Germinal center (tissue), 1 donor: ENCODE measurements at regions not wholly inside any gene's neighbourhood (a gene's known extent, or its start where the extent isn't known, plus 50 kb on each side); places are given as distances from the start of the nearest gene placed in this dataset.
"Not testable (repeated sequence)": the region's sequence is repeated elsewhere in the genome, so short reads cannot be mapped to it uniquely, and the experiment has no call there.

Experiments used
- DNase-seq: peaks from one replicate; pipeline ENCODE4 v3.0.0; 2012; ENCODE audit warnings: mixed read lengths, low spot score

DNA sequence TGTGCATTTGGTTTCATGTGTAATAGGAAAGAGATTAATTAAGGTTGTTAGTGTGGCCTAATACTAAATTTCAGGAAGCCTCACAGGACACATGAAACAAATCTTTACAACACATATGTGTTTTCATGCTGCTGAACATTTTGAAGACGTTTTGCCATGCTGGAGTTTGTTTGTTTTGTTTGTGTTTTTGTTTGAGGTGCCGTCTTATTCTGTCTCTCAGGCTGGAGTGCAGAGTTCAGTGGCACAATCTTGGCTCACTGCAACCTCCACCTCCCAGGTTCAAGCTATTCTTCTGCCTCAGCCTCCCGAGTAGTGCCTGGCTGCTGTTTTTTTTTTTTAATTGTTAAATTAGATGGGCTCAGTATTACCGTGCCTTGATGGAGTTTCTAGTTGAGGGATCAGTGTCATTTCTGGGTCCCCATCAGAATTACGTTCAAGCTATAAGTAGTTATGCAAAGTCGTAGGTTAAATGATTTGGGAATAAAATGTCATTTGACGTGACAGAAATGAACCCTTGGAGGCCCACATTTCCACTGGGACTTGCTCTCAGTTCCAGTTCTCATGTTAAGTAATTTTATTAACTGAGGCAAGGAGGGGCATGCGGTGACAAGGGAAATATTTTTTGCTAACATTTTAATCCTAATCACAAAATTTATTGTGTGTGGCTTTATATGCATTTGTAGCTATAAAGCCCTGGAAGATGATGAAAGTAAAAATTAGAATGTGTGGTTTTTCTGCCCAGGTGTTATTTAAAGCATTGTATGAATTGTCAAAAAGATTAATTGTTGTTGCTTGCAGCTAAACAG is 196.9 kb downstream of the TM9SF2 start:
- no peak for DNase-seq

DNA sequence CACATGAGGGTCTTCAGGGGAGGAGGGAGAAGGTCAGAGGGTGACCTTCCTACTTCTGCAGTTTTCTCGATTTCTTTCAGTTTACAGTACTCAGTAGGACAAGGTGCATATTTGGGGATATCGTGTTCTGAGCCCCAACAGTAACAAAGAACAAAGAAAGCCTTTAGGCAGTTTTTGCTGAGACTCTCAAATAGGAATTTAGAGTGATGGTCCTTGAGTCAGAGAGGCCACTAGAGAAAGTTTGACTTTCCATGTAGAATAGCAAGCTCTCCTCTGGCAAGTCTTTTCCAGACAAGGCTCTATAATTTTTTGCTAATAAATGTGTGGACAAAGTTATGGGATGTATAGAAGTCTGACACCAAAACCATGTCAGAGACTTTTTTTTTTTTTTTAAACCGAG is 194.6 kb downstream of the TM9SF2 start:
- no peak for DNase-seq

DNA sequence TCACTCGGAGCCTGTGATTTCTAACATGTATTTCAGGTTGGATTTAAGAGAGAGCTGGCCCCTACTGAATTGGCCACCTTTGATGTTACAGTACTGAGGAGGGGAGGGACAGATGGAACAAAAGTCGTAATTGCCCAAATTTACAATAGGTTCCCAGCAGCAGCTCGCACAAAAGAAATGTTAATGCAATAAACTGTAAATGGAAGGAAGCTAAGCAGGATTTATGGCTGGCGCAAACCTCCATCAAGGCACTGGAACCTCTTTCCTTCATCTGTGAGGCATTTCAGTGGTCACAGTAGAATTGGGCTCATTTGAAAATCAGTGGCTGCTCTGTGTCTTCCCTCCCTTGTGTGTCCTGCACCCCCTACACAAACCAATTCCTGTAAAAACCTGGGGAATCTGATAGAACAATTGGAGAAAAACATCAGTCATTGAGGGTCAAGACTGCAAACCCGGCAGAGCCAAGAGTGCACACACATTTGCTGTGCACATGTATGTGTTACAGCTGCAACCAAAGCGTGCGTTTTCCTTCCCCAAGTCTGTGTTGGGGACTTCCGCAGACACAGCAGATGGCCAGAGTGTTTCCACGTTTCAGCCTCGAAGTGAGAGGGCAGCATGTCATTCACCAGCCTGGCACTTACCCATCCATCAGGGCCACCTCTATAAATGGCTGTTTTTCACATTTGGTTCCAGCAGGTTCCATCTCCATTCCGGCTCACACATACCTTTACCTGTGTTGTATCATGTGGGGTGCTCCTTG is 192.8 kb downstream of the TM9SF2 start:
- DNase-seq: no peak

DNA sequence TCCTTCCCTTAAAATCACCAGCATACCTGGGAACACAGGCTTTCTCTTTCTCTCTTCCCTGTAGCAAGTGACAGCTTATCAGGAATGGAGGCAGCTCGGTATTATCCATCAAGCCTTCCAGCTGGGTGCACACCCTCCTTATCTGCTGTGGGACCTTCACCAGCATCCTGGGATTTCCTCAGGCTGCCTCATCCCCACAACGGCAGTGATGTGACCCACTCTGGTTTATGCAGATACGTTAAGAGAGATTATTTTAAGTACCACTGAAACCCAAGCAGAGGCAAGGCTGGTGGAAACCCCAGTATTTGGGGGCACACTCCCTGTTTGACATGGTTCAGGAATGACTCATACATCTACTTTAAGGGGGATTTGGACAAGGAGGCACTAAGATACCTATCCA is 192.1 kb downstream of the TM9SF2 start:
- no peak for DNase-seq

DNA sequence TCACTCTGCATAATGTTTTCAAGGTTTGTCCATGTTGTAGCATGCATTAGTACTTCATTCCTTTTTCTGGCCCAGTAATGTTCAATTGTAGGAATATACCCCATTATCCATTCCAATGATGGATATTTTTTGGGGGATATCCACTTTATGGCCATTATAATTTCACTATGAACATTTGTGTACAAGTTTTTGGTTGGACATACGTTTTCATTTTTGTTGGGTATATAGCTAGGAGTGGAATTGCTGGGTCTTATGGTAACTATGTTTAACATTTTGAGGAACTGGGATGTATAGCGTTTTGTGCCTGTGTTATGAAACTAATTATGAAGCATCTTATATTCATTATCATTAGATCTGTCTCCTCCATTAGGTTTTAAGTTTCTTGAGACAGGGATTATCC is 191.6 kb downstream of the TM9SF2 start:
- DNase-seq: no peak

DNA sequence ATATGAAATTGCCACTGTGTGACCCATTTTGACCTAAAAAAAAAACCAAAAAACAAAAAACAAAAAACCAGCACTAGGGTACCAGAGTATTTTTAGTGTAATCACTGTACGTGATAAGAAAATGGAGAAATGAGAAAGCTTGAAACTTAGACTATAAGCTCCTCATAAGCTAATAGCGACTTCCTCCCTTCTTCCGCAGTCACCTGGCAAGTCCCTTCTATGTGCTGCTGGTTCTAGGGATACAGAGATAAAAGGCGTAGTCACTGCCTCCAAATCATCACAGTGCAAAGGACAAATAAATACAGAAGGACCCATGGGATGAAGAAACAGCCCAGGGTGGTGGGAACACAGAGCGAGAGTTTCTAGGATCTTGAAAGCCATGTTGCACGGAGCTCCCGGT is 190.3 kb downstream of the TM9SF2 start:
- DNase-seq: no peak

DNA sequence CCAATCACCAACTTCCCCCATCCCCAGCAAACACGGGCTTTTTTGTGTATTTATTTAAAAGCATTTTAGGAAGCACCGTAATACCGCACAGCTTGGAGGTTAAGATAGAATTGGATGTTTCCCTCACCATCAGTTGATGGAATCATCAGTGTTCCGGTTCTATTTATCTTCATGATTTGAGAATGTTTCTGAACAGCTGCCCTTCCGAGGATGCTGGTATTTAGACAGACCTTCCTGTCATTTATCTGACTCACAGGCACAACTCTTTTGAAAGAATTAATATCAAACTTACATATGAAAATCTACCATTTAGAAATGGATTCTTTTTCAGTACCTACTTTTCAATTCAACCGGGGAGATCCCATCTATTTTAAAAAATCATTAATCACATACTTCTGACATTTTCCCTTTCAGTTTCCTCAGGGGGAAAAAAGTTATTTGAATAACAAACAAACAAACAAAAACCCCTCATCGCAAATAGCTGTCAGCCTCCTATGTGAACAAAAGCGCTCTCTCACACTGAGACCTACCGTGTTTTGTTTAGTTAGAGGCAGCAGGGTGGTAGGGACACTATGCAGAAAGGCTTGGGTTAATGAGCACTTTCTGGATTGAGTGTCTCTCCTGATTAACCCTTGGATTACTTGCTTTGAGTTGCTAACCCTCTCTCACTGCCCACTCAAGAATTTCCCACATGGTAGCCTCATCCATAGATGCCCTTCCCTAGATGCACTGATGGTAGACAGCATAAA is 189.3 kb downstream of the TM9SF2 start:
- DNase-seq: no peak

DNA sequence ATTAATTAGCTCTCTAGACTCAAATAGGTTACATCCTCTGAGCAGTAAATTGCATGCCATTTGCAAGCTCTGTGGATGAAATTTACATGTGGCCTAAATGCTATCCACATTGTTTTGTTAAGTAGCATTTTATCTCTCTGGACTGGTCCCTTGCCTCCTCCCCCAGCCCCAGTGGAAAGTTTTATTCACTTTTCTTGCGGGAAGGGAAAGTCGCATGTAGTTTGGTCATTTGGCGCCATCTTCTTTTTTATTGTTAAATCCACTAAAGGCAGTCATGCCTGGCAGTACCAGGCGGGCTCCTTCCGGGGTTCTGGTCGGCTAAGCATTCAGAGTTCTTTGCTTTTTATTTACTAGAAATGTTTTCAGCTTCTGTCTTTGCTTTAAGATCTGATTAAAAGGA is 188.7 kb downstream of the TM9SF2 start:
- DNase-seq: no peak

DNA sequence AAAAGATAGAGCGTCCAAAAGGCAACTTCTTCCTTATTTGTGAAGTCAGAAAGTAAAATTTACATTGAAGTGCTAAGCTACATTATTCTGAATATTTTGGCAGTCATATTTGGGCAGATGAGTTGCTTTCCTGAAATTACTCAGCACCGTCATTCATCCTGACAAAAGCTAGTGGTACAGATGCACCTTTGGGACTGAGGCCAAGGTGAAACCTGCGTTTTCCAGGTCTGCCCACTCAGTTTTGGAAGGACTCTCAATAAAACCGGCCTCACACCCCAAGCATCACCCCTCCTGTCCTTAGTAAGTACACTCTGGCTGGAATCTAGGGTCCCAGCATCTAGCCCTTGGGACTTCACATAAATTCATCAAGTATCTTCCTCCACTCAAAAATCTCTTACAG is 187.5 kb downstream of the TM9SF2 start:
- DNase-seq: no peak

DNA sequence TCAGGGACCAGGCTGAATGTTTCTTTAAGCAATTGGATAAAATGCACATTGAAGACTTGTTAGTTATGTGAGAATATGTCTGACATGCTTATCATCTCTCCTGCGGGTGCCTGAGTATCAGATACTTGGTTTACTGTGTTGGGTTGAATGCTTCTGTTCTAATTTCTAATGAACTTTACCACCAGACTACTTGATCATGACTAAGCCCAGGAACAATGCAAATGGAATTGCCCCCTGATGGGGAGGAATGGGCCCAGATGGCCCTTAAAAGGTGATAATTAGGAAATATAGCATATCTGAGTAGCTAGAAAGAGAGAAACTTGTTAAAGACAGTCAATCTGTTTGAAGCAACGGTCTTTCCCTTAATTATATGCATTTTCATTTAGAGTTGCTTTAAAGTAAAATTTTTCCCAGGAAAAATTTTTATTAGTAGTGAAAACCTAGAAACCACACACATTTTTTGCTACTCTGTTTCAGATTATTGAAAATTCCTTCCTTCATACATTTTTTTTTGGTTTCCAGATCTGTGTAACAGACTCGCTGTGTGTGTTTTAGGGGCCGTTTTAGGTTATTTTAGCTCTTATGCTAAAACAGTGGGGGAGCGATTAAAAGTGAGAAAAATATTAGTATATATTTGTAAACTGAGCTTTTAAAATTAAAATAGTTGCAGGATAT is 186.6 kb downstream of the TM9SF2 start:
- DNase-seq: no peak

DNA sequence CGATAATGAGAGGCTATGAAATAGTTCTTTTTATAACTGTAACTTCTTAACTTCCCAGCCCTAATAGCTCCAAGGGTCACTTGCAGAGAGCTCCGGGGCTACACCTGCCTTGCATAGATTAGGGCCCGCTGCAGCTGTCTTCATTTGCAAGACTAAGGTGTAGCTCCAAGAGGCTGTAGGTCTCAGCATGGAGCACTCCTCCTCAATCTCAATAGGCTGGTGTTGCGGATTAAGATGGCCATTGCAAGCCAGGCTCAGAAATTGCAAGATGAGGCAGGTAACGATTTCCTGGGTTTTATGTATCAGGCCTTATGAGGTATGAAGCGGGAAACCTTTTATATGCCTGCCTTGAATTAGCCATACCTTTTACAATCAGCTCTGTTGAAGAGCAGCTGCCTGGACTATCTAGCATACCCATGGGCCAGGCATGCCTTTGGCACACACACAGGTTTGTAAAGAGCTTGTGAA is 185.7 kb downstream of the TM9SF2 start:
- DNase-seq: no peak

DNA sequence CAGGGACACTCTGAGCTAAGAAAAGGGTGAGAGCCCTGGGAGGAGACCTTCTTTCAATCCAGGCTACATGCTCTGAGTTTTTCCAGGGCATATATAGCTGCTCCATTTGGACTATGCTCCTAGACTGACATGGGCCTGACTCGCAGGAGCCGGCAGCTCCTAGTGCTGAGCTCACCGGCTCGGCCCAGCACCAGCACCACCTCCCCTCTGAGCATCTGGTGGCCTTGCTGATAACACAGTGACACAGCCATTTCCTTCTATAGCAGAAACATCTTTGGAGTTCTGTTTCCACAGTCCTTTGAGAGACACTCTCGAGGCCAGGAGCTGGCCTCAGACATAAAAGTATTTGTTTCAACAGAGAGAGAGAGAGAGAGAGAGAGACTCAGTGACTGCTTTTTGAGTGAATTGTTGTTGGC is 184.9 kb downstream of the TM9SF2 start:
- no peak for DNase-seq

DNA sequence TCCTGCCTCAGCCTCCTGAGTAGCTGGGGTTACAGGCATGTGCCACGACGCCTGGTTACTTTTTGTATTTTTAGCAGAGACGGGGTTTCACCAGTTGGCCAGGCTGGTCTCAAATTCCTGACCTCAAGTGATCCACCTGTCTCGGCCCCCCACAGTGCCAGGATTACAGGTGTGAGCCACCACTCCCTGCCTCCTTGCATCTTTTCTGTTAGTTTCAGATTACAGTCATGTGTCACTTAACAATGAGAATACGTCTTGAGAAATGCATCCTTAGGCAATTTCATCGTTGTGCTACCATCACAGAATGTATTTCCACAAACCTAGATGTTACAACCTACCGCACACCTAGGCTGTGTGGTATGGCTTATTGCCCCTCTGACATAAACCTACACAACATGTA is 180.4 kb downstream of the TM9SF2 start:
- no peak for DNase-seq

DNA sequence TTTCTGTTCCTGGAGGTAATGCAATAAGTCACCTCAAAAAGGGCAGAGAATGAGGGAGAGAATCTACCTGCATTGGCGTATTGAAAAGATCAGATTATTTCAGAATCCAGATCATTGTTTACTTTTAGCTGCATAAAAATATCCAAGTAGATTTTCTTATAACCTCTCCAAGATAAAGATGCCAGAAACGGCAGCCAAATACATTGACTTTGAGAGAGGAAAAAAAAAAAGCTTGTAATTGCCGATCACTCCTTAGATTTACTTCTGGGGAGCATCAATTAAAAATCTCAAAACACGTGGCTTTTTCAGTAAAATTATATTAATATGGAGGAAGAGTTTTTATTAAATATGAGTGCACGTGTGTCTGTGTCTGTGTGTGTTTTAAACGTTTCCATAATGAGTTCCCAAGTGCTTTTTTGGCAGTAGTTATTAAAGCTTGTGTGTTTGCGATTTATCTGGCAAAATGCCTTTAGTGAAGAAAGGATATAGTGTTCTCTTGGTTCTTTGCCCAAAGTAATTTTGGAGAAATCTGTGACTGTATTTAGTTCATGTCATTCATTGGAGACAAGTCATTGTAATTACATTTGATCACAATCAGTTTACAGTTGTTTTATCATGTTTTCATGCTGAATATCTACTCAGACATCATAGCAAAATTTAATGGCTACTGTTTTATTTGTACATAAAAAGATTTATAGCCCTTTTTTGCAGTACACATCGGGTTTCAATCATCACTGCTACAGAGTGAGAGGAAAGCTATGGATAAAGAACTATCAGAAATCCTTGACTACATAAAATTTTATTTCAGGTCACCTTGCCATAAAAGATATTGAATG is 176.1 kb downstream of the TM9SF2 start:
- no peak for DNase-seq

DNA sequence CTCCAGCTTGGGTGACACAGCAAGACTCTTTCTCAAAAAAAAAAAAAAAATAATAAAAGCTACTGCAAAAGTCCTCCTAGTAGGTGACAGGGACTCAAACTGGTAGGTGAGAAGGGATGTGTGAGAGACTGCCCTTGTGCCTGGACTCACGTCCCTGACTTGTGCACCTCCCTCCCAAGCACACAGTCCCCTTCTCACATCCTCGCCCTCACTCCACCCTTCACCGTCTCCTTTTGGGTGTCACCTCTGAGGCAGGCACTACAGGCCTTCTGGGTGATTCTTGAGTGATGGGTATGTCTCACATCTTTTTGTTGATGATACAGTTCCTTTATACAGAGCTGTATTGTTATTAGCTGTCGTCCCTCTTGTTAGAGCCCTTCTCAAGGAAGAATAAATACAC is 170.5 kb downstream of the TM9SF2 start:
- DNase-seq: no peak

DNA sequence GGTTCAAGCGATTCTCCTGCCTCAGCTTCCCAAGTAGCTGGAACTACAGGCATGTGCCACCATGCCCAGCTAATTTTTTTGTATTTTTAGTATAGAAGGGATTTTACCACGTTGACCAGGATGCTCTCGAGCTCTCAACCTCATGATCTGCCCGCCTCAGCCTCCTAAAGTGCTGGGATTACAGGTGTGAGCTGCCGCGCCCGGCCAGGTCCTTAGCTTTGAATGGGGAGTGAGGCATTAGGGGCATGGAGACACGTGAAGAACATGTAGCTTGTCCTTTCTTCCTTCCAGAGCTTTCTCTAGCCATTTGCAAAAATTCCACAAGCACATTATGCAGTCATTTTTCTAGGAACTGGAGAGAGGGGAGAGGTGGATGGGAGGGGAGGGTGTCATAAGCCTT is 167.8 kb downstream of the TM9SF2 start:
- not testable (repeated sequence) for DNase-seq

DNA sequence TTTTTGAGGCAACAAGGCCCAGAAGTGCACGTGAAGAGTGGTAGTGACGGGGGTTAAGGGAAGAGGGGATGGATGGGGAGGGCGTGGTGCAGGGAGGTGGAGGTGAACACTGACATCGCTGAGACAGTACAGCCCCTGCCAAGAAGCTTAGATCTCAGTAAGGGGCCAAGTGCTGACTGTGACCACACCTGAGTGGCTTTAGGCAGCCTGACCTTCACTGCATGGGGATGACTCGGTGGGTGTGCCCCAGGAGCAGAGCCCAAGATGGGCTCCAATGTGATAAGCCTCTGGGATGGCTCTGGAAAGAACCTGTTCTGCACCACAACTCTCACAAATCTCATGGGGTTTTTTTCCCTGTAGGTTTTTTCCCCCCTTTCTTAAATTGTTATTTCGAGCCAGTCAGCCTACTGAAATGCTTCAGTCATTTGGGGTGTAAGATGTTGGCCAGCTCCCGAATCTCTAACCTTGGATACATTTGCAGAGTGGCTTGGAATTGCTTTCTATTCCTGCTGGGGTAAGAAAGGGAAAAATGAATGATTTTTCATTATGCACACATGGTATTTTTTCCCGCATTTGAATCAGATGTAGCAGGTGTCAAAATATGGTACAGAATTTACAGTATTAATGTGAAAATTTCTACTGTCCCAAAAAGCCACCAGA is 165.0 kb downstream of the TM9SF2 start:
- no peak for DNase-seq

DNA sequence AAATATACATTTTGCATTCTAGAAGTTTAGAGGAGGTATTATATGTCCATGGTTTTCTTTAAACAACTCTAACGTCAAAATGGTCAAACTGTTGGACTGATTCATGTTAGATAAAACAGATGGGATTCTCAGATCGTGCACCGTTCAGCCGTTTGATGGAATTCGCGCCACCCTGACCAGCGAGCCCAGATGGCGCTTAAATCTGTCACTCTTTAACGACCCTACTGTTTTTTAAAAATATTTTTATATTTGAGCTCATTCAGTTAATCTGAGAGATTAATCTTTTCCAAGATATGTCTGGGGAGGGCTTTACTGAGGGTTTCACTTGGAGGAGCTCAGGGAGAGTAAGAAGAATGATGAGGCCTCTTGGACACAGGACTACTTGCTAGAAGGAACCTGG is 164.4 kb downstream of the TM9SF2 start:
- DNase-seq: no peak

DNA sequence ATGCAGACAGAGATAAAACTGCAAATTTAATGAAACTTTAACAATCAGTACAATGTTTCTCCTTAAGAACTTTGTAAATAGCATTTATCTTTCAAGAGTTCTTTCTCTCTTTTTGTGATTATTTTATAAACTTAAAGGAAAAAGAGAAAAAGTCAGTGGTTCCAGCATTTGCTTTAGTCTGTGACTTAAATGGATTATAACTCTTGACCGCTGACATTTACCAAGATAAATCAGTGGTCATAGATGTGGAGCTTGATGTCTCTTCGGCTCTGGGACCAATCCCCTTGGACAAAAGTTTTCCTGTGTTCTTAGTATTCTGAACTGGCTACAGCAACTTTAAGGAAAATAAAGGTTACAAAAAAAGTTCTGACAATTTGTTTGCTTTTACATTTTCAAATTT is 162.6 kb downstream of the TM9SF2 start:
- no peak for DNase-seq

DNA sequence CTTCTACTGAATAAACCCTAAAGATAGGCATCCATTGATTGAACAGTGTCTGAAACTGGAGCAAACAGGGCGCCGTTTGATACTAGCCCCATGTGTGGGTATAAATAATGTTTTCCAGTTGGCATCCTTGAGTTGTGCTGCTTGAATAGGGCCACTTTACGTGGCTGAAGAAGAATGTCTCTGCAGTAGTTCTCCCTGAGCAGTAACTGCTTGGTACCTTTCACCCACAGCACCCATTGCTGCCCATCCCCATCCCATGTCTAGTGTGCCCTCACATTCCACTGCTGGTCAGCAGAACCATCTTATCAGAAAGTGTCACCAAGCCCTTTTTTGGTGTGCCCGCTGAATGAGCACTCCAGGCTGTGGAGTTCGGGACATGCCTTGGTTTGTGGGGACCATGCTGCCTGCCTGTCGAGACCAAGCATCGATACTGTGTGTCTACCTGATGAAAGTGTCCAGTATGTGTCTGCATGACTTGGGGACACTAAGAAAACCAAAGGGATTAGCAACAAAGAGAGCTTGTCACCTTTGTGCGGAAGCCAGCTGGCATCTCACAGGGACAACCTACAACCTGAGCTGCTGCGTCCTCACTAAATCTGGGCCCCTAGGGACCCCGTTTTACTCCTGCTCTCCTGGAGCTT is 162.0 kb downstream of the TM9SF2 start:
- DNase-seq: no peak
